Dermis blood vessel endothelial cell (primary cell): ENCODE measurements at regions not wholly inside any gene's neighbourhood (a gene's known extent, or its start where the extent isn't known, plus 50 kb on each side); places are given as distances from the start of the nearest gene placed in this dataset.
"Not testable (repeated sequence)": the region's sequence is repeated elsewhere in the genome, so short reads cannot be mapped to it uniquely, and the experiment has no call there.

Source experiments
- DNase-seq: peaks from one replicate; pipeline ENCODE4 v3.0.0; 2010

DNA sequence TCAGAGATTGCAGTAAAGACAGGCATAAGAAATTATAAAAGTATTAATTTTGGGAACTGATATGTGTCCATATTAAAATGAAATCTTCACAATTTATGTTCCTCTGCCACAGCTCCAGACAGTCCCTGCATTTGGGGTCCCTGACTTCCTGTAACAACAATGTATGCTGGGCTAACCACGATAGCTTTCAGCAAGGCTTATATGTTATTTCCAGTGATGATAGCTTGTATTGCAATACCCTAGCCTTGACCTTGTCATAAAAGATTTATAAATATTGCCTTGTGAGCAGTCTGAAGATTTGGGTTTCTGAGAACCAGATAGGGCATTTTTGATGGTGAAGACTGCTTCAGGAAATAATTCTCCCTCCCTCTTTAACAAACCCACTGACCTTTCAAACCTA lies 129.5 kb downstream of the PCDH10 start:
- DNase-seq: no peak

GRCh38 chr4:133277940-133278339 lies 128.8 kb downstream of the PCDH10 start:
- DNase-seq: not testable (repeated sequence)

GRCh38 chr4:133275246-133275645 lies 126.2 kb downstream of the PCDH10 start:
- DNase-seq: no peak

DNA sequence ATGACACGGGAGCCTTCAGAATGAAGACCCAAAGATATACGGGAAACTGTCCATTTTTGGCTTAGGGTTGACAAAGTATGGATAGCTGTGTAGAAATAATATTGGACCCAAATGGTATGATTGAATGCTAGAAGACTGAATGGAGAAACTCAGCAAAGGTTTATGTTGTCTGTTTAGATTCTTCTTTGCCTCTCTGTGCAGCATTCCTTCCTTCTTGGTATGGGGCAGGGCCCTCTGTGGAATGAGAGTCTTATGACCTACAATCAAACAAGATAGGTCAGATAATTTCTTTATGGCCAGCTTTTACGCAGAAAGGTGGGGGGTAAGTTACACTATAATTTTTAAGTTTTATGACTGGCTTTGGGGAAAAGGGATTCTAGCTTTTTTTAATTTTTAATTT lies 124.3 kb downstream of the PCDH10 start:
- no peak for DNase-seq

DNA sequence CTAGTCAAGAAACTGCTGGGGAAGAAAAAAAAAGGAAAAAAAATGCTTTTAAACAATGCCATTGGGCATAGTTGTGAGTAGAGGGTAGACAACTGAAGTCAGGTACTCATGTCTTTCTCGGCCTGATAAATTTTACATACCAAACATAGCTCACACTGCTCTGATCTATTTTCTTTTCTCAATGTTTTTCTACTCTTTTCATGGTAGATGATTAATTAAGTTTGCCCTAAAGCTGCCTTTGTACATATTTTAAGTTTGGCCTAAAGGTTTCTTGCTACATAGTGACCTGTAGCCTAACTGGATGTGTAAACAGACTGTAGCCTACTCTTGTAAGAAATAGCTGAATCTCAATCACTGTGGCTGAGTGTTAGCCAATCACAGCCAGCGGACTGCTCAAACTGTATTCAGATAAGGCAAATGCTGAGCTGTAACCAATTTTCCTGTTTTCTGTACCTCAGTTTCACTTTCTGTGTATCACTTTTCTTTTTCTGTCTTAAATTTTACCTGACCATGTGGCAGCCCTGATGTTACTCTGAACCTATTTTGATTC lies 121.0 kb downstream of the PCDH10 start:
- no peak for DNase-seq

- DNase-seq: no peak
Observed at GRCh38 chr4:133268205-133268604, 119.1 kb downstream of the PCDH10 start.

DNA sequence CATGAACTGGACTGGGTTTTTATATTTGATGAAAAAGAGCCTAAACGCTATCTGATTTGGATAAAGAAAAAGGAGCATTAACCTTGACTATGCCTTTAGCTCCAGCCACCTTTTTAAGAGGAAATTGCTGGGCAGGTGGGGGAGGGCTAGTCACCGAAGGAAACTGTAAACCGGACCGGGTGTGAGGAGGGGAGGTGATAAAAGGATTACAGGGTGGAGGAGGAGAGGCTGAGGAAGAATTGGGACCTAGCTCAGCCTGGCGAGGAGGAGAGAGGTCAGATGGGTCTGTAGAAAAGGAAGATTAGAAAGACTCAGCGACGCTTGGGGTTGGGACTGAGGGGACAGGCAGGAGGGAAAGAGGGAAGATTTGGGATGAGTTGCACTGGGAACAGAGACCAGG lies 118.4 kb downstream of the PCDH10 start:
- not testable (repeated sequence) for DNase-seq

DNA sequence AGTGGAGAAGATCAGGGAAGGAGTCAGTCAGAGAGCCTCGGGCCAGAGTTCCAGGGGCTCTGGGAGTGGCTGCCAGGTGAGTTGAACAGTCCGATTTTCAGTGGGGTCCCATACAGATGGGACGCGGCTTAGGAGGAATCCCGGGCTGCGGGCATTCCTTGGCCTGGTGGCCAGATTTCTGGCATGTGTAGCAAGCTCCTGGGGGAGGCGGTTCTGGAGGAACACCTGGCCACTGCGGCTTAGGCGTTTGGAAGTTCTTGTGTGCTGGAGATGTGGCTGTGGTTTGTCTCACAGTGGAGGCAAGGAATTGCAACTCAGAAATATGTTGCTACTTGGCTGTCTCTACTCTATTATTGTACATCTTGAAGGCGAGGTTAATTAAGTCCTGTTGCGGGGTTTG lies 117.9 kb downstream of the PCDH10 start:
- not testable (repeated sequence) for DNase-seq

- DNase-seq: not testable (repeated sequence)
Observed at GRCh38 chr4:133264251-133264650, 115.2 kb downstream of the PCDH10 start.

- no peak for DNase-seq
Observed at GRCh38 chr4:133263104-133263503, 114.0 kb downstream of the PCDH10 start.

GRCh38 chr4:133247861-133248260 lies 98.8 kb downstream of the PCDH10 start:
- DNase-seq: no peak

DNA sequence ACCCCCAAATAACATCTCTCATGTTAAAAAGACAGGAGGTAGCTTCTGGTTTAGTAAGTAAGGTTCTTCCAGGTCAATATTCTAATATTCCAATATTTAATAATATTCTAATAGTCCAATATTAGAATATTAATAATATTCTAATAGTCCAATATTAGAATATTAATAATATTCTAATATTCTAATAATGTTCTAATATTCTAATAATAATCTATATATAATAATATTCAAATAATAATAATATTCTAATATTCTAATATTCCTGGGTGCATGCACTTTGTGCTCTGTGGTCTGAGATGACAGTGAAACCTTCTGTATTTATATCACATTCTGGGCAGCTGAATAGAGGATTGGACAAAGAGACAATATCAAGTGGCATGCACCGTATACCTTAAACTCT lies 96.1 kb downstream of the PCDH10 start:
- no peak for DNase-seq
